Medulla oblongata (tissue), 1 donor: ENCODE measurements at regions not wholly inside any gene's neighbourhood (a gene's known extent, or its start where the extent isn't known, plus 50 kb on each side); places are given as distances from the start of the nearest gene placed in this dataset.
"Not testable (repeated sequence)": the region's sequence is repeated elsewhere in the genome, so short reads cannot be mapped to it uniquely, and the experiment has no call there.

Experiments
- DNase-seq: peaks from one replicate; pipeline ENCODE4 v3.0.0-alpha.2; 2015; ENCODE audit errors: extremely low spot score

DNA sequence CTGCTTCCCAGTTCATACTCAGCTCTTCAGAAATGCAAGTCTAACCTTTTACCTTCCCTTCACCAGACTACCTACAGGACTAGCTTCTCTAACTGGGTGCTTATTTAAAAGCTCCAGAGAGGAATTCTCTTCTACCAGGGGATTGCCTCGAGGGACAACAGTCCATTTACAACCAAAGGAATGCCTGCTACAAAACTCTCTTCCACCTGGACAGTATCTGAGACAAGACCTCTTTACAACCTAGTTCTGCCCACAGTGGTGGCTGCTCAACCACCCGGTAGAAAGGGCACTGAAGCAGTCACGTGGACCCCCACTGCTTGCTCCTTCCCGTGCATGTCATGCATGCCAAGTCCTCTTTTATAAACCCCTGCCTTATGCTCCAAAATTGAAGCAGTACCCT is 158.1 kb upstream of the ANXA10 start:
- no peak for DNase-seq

DNA sequence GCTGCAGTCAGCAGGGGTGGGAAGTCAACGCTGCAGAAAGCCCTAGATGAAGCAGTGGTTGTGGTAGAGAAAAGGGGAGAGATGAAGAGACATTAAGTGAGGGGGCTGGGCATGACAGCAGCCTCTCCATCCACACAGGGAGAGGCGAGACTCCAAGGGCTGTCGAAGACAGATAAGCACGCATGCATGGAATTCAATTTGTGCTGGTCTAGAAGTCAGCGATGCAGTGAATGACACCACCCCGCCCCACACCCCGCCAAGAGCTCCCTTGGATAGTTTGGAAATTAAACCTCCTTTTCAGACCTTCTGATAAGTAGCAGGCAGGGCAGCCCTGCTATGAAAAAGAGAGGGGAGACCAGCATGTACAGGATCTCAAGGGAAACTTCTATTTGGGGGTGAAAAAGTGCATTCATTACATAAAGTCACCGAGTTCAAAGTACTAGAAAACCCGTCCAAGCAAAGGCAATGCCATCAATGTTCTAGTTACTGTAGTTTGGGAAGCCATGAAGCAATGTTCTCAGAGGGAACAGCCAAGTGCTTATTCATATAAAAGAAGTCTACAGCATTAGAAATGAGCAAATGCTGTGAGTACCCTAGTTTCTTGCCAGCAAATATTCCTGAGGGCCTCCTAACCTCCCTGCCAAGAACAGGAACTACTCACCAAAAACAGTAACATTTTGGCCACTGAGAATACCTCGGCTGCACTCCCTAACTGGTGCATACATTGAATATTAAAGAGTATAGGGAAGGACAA is 152.3 kb upstream of the ANXA10 start:
- no peak for DNase-seq

DNA sequence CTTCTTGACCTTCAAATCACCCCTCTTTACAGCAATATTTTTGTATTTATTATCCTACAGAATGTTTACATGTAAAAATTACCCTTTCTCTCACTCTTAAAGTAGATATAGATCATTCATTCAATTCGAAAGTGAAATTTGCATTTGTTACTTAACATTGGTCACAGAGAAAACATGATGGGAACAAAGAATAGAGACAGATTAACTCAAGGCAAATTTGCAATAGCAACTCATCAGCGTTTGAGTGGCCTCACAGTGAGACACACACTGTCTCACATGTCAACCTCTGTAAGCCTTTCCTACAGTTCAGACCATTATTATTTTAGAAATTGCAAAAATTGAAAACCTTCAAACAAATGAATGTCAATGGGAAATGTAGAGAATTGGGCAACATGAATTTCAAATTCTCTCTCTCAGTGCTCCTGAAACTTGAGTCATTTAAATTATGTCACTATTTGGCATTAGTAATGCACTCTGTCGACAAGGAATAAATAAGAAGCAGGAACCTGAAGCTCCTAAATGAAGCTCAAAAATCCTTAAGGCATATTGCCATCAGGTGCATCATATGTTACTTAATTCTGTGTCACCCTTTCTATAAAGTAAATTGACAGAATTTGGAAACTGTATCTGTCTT is 148.3 kb upstream of the ANXA10 start:
- no peak for DNase-seq

DNA sequence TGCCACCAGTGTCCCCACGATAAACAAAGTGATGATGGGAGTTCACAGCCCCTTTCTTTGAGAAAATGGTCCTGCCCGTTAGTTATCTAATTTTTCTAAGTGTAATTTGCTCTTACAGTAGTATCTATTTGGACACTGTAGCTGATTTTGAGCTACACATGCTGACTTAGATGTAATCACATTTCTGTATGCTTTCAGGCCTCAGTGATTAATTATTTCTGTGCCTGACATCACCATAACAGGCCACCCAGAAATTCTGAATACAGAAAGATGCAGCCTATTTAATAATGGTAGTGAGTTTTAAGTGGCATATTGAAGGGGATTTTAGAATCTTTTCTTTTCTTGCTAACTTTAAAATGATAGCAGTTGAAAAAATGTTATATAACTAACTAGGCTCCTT is 147.6 kb upstream of the ANXA10 start:
- DNase-seq, result no peak

DNA sequence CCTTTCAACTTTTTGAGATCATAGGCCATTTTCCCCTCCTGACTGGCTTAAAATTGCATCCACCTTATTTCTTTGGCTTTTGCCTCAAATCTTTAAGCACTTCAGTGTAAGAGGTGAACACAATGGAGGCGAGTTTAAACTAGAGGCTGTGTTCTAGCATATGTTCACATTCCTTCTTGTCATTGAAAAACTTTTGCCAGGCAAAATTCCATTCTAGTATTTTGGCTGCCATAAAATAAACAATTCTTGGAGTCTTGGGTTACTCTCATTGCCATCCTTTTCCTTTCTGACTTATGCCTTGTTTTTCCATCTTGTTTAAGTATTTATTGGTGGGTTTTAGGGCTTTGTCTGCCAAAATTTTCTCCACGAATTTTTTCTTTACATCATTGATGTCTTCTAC is 137.3 kb upstream of the ANXA10 start:
- DNase-seq, result no peak

DNA sequence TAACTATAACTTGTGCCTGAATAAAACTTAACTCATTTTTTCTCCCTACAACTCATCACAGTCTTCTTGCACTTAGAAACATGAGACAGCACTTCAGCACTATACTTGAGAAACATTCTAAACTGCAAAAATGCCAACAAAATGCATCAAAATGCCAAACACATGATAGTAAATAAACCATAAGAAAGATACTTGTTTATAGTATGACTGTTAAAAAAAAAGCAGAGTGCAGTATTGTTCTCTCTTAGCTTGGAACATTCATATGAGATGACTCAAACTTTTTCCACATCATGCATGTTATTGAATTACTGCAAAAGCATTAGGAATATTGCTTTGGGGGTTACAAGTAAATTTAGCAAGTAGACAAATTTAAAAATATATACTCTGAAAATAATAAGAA is 135.7 kb upstream of the ANXA10 start:
- no peak for DNase-seq

DNA sequence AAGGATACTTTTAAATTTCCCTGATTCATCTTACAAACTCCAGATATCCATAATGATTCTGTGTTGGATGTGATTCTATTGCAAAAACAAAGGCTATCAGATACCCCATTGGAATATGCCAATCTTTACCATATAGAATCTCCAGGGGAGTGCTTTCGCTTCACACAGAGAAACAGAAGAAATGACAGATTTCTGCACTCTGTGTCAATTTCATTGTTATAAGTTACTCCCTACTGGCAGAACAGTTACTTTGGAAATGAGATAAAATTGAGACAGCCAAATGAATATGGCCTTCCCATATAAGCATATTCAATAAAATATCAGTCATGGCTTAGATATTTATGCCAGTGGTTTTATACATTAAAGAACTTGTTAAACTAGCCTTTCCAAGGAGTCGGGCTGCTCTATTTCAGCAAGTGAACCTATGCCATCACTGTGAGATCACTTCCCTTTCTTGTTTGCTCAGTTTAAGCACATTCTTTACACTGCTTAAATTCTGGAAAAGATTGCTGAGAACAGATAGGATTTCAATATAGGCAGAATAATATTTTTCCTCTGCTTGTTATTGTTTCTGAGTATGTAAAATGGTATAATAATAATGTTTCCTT is 127.5 kb upstream of the ANXA10 start:
- DNase-seq, result no peak

DNA sequence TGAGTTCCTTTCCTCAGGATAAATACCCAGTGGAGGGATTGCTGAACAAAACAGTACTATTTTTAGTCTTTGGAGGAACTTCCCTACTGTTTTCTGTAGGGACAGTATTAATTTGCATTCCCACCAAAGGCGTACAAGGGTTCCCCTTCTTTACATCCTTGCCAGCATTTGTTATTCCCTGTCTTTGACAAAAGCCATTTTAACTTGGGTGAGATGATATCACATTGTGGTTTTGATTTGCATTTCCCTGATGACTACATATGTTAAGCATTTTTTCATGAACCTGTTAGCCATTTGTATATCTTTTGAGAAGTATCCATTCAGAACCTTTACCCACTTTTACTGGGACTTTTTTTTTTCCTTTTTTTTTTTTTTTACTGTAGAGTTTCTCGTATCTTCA is 126.2 kb upstream of the ANXA10 start:
- DNase-seq, result no peak

DNA sequence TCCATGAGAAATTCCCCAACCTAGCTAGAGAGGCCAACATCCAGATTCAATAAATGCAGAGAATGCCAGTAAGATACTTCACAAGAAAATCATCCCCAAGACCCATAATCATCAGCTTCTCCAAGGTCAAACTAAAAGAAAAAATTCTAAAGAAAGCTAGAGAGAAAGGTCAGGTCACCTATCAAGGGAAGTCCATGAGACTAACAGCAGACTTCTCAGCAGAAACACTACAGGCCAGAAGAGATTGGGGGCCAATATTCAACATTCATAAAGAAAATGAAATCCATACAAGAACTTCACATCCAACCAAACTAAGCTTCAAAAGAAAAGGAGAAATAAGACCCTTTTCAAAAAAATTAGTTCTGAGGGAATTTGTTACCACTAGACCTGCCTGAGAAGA is 118.8 kb upstream of the ANXA10 start:
- DNase-seq, result no peak

DNA sequence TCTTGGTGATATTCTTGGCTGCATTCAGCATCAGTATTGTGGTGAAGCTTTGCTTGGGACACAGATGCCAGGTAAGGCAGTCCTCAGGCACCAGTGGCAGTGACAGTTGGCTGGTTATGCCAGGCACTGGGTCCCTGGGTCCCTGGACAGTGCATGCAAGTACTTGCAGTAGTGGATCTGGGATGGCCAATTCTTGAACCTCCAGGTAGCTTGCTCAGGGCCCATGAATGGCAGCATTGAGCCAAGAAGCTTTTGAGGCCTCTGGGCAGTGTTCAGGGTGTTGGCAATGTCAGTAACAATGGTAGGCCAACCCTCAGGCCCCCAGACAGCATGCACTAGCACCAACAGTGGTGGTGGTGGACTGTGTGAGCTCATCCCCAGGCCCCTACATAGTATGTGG is 106.8 kb upstream of the ANXA10 start:
- DNase-seq, result no peak

DNA sequence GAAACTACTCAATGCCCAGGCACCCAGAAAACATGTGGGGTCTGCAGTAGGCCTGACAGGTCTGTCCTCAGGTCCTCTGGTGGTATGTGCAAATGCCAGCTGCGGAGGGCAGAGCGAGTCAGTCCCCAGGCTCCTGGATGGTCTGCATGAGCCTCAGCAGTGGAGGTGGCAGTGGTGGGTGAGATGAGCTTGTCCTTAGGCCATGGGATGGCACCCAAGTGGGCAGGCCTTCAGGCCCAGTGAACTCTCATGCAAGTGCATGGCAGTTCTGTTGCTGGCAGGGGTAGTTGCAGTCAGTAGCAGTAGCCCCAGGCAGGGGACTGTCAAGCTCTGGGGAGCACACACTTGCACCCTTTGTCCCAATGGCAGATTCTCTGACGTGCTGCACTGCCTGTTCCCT is 106.3 kb upstream of the ANXA10 start:
- DNase-seq, result no peak

DNA sequence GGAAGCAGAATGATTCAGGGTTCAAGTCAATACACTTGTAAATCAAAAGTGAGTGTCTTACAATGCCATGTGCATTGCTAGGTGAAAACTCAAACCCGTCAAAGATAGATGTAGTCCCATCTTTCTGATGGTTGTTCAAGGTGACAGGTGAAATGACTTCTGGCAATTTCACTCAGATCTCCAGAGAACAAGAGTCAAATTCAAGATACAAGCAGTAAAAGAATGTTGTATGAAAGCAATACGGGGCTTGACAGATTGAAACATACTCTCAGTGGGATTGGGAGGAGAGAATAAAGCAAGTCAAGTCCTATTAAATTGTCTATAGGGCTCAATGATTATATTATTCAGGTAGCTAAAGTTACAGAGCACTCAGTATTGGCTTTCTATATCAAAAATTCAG is 105.1 kb upstream of the ANXA10 start:
- no peak for DNase-seq

DNA sequence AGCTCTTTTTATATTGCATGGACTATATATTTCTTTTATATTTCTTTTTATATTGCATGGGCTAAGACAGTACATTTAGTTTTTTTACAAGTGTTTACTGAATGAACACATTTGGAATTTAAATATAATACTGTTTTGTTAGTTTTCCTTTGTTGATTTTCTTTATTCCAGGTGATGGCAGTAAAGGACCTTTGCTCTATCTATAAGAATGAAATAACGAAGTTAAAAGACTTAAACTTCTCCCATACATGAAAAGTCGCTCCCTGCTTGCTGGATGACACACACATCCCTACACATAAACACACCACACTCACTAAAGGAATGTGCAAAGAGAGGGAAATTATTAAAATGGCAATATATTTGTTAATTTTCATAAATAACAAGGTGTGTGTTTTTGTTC is 102.5 kb upstream of the ANXA10 start:
- no peak for DNase-seq

DNA sequence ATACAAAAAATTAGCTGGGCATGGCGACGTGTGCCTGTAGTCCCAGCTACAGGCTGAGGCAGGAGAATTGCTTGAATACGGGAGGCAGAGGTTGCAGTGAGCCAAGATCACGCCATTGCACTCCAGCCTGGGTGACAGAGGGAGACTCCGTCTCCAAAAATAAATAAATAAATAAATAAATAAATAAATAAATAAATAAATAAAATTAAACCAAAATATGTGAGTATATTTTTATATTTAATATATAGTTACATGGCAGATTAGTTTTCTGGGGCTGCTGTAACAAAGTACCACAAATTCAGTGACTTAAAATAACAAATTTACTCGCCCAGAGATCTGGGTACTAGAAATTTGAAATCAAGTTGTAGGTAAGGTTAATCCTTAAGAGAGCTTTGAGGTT is 84.2 kb upstream of the ANXA10 start:
- not testable (repeated sequence) for DNase-seq

DNA sequence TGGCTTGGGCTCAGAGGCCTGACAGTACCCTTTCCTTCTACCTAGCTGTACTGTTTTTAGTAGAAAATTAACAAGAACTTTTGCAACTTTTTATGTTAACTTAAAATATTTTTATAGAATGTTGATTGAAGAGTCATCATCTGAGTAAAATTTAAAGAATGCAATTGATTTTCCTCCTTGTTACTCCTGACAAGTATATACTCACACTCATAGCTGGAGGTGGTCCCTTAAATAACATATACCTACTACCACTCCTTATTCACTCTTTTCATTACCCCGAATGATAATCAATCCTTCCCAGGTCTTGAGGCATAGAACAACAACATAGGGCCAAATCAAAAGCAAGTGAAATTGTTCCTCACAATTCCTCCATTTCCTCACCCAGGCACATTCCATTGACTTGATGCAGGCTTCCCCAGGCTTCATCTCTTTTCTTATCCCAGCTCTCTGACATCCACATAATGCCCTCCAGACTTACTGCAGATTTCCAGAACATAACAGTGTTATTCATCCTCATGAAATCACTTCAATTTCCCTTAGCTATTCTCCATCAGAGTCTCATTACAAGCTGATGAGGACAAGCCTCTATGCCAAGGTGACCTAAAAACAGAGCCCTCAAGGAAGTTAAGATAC is 73.2 kb upstream of the ANXA10 start:
- DNase-seq, result no peak

DNA sequence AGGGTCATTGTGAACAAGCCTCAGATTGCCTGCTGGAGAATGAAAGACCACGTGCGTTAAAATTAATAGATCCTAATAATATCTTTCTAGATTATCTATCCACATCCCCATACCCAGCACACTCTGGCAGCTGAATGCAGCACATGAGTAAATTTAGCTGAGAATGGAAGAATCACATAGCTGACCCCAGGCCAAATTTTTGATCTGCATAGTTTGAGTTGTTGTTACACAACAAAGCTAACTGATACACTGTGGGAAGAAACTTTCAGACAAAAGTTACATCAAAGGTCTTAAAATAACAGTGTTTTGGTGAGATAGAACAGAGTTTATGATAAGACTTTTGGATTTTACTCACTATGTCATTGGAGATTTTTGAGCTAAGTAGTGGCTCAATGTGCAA is 72.4 kb upstream of the ANXA10 start:
- DNase-seq, result no peak

DNA sequence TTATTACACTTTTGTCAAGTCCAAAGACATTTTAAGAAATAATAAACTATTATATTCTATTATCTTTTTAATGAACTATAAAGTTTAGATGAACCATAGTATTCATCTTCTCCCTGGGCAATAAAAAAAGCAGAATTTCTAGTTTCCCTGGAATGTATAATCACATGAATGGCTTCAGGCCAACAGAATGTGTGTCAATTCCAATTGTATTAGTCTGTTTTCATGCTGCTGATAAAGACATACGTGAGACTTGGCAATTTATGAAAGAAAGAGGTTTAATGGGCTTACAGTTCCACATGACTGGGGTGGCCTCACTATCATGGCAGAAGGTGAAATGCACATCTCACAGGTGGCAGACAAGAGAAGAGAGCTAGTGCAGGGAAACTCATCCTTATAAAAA is 70.7 kb upstream of the ANXA10 start:
- no peak for DNase-seq

DNA sequence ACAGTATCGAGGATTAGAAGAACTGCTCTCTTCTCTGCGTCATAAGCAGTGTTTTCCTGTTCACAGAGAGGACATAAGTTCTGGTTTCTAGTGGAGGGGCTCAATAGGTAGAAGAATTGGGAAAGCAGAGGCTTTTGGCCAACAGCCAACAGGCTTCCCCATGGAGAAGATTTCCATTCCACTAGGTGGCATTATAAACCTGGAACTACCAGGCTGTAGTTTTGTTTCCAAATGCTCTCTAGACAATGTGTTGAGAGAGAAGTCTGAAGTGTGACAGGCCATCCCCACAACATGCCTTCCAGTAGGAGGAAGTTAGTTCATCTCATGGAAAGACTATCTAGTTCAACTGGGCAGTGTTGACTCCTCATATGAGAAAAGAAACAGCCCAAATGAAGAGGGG is 63.8 kb upstream of the ANXA10 start:
- DNase-seq, result no peak

DNA sequence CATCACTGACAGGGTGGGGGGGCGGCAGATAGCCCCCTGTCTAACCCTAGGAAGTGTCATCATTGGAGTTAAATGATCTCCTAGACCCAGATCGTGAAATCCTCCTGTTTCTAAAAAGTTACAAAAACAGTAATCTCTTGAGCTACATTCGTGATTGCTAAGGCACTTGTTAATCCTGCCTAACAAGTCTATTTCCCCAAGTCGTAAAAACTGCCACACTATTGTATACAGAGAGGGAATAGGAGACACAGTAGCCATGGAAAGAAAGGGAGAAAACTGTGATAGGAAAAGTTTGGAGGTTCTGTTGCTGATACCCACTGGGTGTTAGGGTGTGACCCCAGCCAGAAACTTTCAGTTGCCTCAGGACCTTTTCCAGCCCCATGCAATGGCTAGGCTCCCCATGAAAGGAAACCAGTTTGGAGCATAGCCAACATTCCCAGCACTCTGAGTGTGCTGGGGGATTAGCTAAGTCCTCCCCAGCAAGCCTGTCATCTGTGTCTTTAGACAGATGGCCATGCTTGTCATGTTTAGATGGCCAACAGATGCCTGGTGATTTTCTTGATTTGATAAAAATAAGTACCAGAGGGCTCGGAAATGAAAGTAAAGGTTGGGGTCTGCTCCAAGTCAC is 63.3 kb upstream of the ANXA10 start:
- DNase-seq, result no peak

DNA sequence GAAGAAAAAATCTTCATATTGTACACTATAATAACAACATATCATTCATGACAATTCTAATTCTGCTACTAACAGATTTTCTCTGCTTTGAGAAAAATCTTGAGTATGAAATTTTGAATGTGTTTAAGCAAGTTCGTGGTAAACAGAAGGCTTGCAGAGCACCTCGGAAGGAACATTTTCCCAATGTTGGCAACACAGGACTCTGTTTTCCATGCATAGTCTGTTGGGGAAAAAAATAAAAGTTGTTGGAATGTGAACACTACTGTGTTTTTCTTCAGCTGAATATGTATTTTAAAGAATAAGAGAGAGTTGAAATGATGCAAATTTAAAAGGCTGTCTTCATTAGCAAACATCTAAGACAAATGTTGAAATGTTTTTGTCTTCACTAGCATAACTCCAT is 54.7 kb upstream of the ANXA10 start:
- no peak for DNase-seq

DNA sequence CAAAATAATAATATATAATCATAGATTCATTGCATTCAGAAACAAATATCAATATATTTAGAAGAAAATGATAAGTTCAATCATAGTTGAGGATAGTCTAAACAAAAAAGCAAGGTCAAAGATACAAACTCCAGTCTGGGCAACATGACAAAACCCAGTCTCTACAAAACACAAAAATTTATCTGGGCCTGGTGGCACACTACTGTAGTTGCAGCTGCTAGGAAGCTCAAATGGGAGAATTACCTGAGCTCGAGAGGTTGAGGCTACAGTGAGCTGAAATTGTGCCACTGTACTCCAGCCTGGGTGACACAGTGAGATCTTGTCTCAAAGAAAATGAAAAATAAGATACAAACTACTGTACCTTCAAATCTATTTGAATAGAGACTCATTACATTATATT is 52.7 kb upstream of the ANXA10 start:
- no peak for DNase-seq
